Keratinocyte (primary cell): ENCODE measurements at regions not wholly inside any gene's neighbourhood (a gene's known extent, or its start where the extent isn't known, plus 50 kb on each side); places are given as distances from the start of the nearest gene placed in this dataset.

ENCODE experiments used
- DNase-seq: peaks from one replicate; pipeline ENCODE4 v3.0.0-alpha.2; 2011; ENCODE audit warnings: low read depth, missing footprints, low spot score
- FAIRE-seq: peaks from 2 replicates; lab custom pipeline; 2011; peaks lifted over from hg19 to GRCh38; lab: Jason Lieb, UNC
- H2AFZ ChIP-seq: 2 replicates; pipeline ENCODE4 v1.6.0; 2012; ENCODE audit warnings: low read length, control low read depth, inconsistent platforms; ENCODE audit not compliant: control insufficient read depth
- H3K27ac ChIP-seq: 2 replicates; pipeline ENCODE4 v1.5.1; 2011; ENCODE audit warnings: low read length; ENCODE audit not compliant: control insufficient read depth, insufficient read depth
- H3K27me3 ChIP-seq: 3 replicates; pipeline ENCODE4 v1.6.0; 2011; ENCODE audit warnings: low read length; ENCODE audit not compliant: control insufficient read depth, insufficient read depth; ENCODE audit errors: extremely low read depth
- H3K36me3 ChIP-seq, 2 experiments: 2 replicates in 1 of 2; 3 replicates in 1 of 2; pipeline ENCODE4 v1.5.1; 2011; ENCODE audit warnings: low read length in 2 of 2, mild to moderate bottlenecking in 1 of 2; ENCODE audit not compliant: control insufficient read depth in 2 of 2, insufficient read depth in 2 of 2; ENCODE audit errors: extremely low read depth in 1 of 2
- H3K4me1 ChIP-seq: 3 replicates; pipeline ENCODE4 v1.5.1; 2011; ENCODE audit warnings: low read length; ENCODE audit not compliant: control insufficient read depth, insufficient read depth; ENCODE audit errors: extremely low read depth
- H3K4me2 ChIP-seq: 3 replicates; pipeline ENCODE4 v1.6.0; 2011; ENCODE audit warnings: low read depth, low read length; ENCODE audit not compliant: control insufficient read depth, insufficient read depth; ENCODE audit errors: extremely low read depth
- H3K4me3 ChIP-seq, 3 experiments: fragments of 200-600 bp in 1 of 3; sonication (generic) in 1 of 3; 2 replicates in 2 of 3; 3 replicates in 1 of 3; pipeline ENCODE4 v1.5.1; 2011 to 2016; ENCODE audit warnings: low read length in 3 of 3, mild to moderate bottlenecking in 3 of 3, control low read depth in 2 of 3, inconsistent platforms in 1 of 3, low read depth in 1 of 3, mixed read lengths in 1 of 3, mixed run types in 1 of 3, moderate library complexity in 1 of 3; ENCODE audit not compliant: control insufficient read depth in 2 of 3, insufficient read depth in 2 of 3; ENCODE audit errors: extremely low read depth in 1 of 3
- H3K79me2 ChIP-seq: 2 replicates; pipeline ENCODE4 v1.6.0; 2012; ENCODE audit warnings: low read length; ENCODE audit not compliant: control insufficient read depth, insufficient read depth
- H3K9ac ChIP-seq: 3 replicates; pipeline ENCODE4 v1.6.0; 2011; ENCODE audit warnings: low read length; ENCODE audit not compliant: control insufficient read depth, insufficient read depth; ENCODE audit errors: extremely low read depth
- H3K9me1 ChIP-seq: 3 replicates; pipeline ENCODE4 v1.6.0; 2011; ENCODE audit warnings: low read length; ENCODE audit not compliant: control insufficient read depth, insufficient read depth; ENCODE audit errors: extremely low read depth
- H3K9me3 ChIP-seq: 2 replicates; pipeline ENCODE4 v1.5.1; 2012; ENCODE audit warnings: low read depth, low read length; ENCODE audit not compliant: control insufficient read depth
- H4K20me1 ChIP-seq: 3 replicates; pipeline ENCODE4 v1.6.0; 2011; ENCODE audit warnings: low read length; ENCODE audit not compliant: control insufficient read depth, insufficient read depth; ENCODE audit errors: extremely low read depth
- EZH2 ChIP-seq: IDR thresholded peaks from one replicate; pipeline ENCODE4 v1.6.1; 2012; ENCODE audit warnings: inconsistent platforms, mild to moderate bottlenecking, low read length, moderate library complexity
- dilution Hi-C: fragments of 300-500 bp; cut with MboI; formaldehyde crosslinking; loops from one replicate; pipeline ENCODE4 v1.7.0; 2020; ENCODE audit warnings: low sequenced_read_pairs; ENCODE audit not compliant: extremely low pct_ligation_motif_present
- TF ChIP-seq, protein P1 (sequence below), 3 experiments: IDR thresholded peaks in 1 of 3; conservative IDR thresholded peaks in 1 of 3; optimal IDR thresholded peaks in 1 of 3; 2 replicates in 2 of 3; 3 replicates in 1 of 3; pipeline versions ENCODE3 to v1.5.1; 2011; ENCODE audit warnings: low read length in 3 of 3, mild to moderate bottlenecking in 3 of 3, moderate library complexity in 2 of 3, control low read depth in 1 of 3, inconsistent platforms in 1 of 3; ENCODE audit not compliant: insufficient read depth in 2 of 3; ENCODE audit errors: extremely low read depth in 1 of 3

DNA sequence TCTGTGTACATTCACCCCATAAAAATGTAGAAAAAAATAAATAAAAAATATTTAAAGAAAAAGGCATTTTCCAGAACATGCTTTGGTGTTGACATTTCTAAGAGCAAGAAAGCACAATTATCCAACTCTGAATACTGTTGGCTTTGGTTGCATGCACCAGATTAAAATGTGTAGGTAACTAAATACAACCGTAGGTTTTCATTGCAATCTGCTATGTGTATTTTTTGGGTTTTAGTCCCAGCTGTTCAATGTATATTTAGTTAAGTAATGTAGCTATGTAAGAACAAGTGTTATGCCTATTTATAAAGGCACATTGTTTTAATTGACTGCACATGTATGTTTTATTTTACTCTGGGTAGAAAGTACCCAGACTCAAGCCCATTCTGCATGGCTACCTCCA lies 108.1 kb upstream of the PAQR3 start:
- Histone ChIP-seq H3K27ac (no peak overlapping the region), H3K4me3 (no peak overlapping the region), H3K36me3 (no peaks in the 10 kb centered on the region), H3K9me1 (no peaks in the 10 kb centered on the region), H3K9me3 (no peaks in the 10 kb centered on the region), H3K79me2 (no peaks in the 10 kb centered on the region), H3K4me2 (no peak overlapping the region), H2AFZ (no peak overlapping the region), H3K27me3 (peaks cover 5% of the 10 kb centered on the region), H4K20me1 (no peaks in the 10 kb centered on the region), H3K9ac (no peak overlapping the region), H3K4me1 (no peaks in the 10 kb centered on the region)
- DNase-seq (no peak), FAIRE-seq (no peak)
- dilution Hi-C loops = no loop called here
- no peak for TF ChIP-seq EZH2
- TF ChIP-seq, protein P1, sequence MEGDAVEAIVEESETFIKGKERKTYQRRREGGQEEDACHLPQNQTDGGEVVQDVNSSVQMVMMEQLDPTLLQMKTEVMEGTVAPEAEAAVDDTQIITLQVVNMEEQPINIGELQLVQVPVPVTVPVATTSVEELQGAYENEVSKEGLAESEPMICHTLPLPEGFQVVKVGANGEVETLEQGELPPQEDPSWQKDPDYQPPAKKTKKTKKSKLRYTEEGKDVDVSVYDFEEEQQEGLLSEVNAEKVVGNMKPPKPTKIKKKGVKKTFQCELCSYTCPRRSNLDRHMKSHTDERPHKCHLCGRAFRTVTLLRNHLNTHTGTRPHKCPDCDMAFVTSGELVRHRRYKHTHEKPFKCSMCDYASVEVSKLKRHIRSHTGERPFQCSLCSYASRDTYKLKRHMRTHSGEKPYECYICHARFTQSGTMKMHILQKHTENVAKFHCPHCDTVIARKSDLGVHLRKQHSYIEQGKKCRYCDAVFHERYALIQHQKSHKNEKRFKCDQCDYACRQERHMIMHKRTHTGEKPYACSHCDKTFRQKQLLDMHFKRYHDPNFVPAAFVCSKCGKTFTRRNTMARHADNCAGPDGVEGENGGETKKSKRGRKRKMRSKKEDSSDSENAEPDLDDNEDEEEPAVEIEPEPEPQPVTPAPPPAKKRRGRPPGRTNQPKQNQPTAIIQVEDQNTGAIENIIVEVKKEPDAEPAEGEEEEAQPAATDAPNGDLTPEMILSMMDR (optimal IDR thresholded peaks at IDR 0.05 in 1 of 3, IDR thresholded peaks at IDR 0.05 in 1 of 3, conservative IDR thresholded peaks at IDR 0.05 in 1 of 3; ENCODE audit: extremely low read depth in 1 of 3, insufficient read depth in 2 of 3, low read length in 3 of 3) = no peak

DNA sequence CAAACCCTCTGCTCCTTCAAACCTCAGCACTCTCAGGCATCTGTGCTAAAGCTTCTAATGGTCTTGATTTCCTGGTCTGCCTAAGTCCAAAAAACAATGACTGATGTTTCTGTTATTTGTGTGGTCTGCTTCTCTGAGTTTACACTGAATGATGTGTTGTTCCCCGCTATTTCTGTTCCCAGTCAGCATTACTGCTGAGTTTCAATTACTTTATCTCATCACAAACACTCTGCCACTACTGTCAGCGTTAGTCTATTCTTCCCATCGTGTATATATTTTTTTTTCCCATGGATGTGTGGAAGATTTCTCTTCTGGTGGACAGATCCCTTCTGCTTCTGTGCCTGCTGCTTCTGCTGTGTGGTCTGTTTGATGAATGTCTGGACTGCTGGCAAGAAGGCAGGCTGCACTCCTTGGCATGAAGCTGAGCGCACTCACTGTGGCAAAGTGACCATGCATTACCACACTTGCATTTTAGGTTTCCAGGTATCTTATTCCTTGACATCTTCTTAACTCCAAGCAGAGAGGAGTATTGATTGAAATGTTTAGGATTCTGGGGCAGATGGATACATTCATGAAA lies 106.9 kb upstream of the PAQR3 start:
- H4K20me1 ChIP-seq = no peaks in the 10 kb centered on the region
- no peak overlapping the region for H2AFZ ChIP-seq
- H3K36me3 ChIP-seq = no peaks in the 10 kb centered on the region
- H3K27me3 ChIP-seq = no peaks in the 10 kb centered on the region
- DNase-seq (no peak), FAIRE-seq (no peak)
- H3K4me1 ChIP-seq = no peaks in the 10 kb centered on the region
- no peak overlapping the region for H3K4me2 ChIP-seq
- no peaks in the 10 kb centered on the region for H3K79me2 ChIP-seq
- H3K9ac ChIP-seq = no peak overlapping the region
- no peak overlapping the region for H3K27ac ChIP-seq
- no peak overlapping the region for H3K4me3 ChIP-seq
- dilution Hi-C loops = no loop called here
- no peaks in the 10 kb centered on the region for H3K9me1 ChIP-seq
- TF ChIP-seq, protein P1 (optimal IDR thresholded peaks at IDR 0.05 in 1 of 3, IDR thresholded peaks at IDR 0.05 in 1 of 3, conservative IDR thresholded peaks at IDR 0.05 in 1 of 3; ENCODE audit: extremely low read depth in 1 of 3, insufficient read depth in 2 of 3, low read length in 3 of 3) = no peak
- TF ChIP-seq EZH2 = no peak
- H3K9me3 ChIP-seq = no peaks in the 10 kb centered on the region
